Esophagus muscularis mucosa (tissue), 2 donors: ENCODE measurements at regions not wholly inside any gene's neighbourhood (a gene's known extent, or its start where the extent isn't known, plus 50 kb on each side); places are given as distances from the start of the nearest gene placed in this dataset.

Experiments
- POLR2A ChIP-seq: fragments of 450-650 bp; IDR thresholded peaks from one replicate; pipeline ENCODE4 v1.6.1; 2017; ENCODE audit warnings: antibody characterized with exemption, moderate library complexity, mild to moderate bottlenecking, low read depth
- POLR2AphosphoS5 ChIP-seq, 2 donors: sonication (generic); formaldehyde crosslinking; IDR thresholded peaks; one replicate each; pipeline ENCODE4 v1.6.1; 2017; ENCODE audit warnings: antibody characterized with exemption in 2 of 2

- no peak for TF ChIP-seq POLR2A
- no peak for TF ChIP-seq POLR2AphosphoS5 (IDR thresholded peaks at IDR 0.05)
Observed at GRCh38 chr5:128750155-128750554, 212.1 kb upstream of the FBN2 start.
